HG03442 (cell line): ENCODE measurements at regions not wholly inside any gene's neighbourhood (a gene's known extent, or its start where the extent isn't known, plus 50 kb on each side); places are given as distances from the start of the nearest gene placed in this dataset.
A peak's percentile ranks its signal among the peaks of the same experiment; 100 is the strongest.

Experiments
- ATAC-seq: cut with Tn5 transposase; IDR thresholded peaks from one replicate; pipeline ENCODE4 v1.9.1; 2021; ENCODE audit warnings: mild to moderate bottlenecking, moderate library complexity; ENCODE audit not compliant: unreplicated experiment

GRCh38 chr12:93127582-93128331 lies 198.7 kb upstream of the EEA1 start:
- no peak for ATAC-seq

GRCh38 chr12:93128332-93128707 lies 199.2 kb upstream of the EEA1 start:
- ATAC-seq, result no peak

- ATAC-seq, result no peak
Measured at GRCh38 chr12:93130366-93131054, 201.4 kb upstream of the EEA1 start.

GRCh38 chr12:93133361-93133760 lies 204.3 kb upstream of the EEA1 start:
- no peak for ATAC-seq

GRCh38 chr12:93134175-93134890 lies 205.2 kb upstream of the EEA1 start:
- no peak for ATAC-seq

GRCh38 chr12:93134893-93135285 lies 205.8 kb upstream of the EEA1 start:
- no peak for ATAC-seq

GRCh38 chr12:93135286-93136239 lies 206.5 kb upstream of the EEA1 start:
- ATAC-seq, result no peak

- no peak for ATAC-seq
Measured at GRCh38 chr12:93136253-93137055, 207.4 kb upstream of the EEA1 start.

- ATAC-seq, result peak; percentile 57
Measured at GRCh38 chr12:93137656-93138612, 208.8 kb upstream of the EEA1 start.

- peak; percentile 48 for ATAC-seq
Measured at GRCh38 chr12:93139028-93139665, 210.1 kb upstream of the EEA1 start.

- ATAC-seq, result no peak
Measured at GRCh38 chr12:93140325-93140724, 211.2 kb upstream of the EEA1 start.

GRCh38 chr12:93140801-93141200 lies 211.7 kb upstream of the EEA1 start:
- no peak for ATAC-seq

- no peak for ATAC-seq
Measured at GRCh38 chr12:93142881-93143280, 213.8 kb upstream of the EEA1 start.

GRCh38 chr12:93144109-93144508 lies 215.0 kb upstream of the EEA1 start:
- no peak for ATAC-seq

- ATAC-seq, result no peak
Measured at GRCh38 chr12:93145086-93145485, 216.0 kb upstream of the EEA1 start.

GRCh38 chr12:93146263-93146939 lies 217.3 kb upstream of the EEA1 start:
- ATAC-seq, result no peak

- no peak for ATAC-seq
Measured at GRCh38 chr12:93146970-93147369, 217.9 kb upstream of the EEA1 start.

GRCh38 chr12:93148412-93148811 lies 219.3 kb upstream of the EEA1 start:
- no peak for ATAC-seq
